Skin epidermis (tissue), 12 donors: ENCODE measurements at regions not wholly inside any gene's neighbourhood (a gene's known extent, or its start where the extent isn't known, plus 50 kb on each side); places are given as distances from the start of the nearest gene placed in this dataset.
"Not testable (repeated sequence)": the region's sequence is repeated elsewhere in the genome, so short reads cannot be mapped to it uniquely, and the experiment has no call there.

Source experiments
- H3K27ac ChIP-seq, 21 experiments: fragments of 200-600 bp; sonication (generic) in 11 of 21; one replicate each; pipeline ENCODE4 v1.5.0; 2020; ENCODE audit warnings: mild to moderate bottlenecking in 3 of 21, inconsistent platforms in 2 of 21, moderate library complexity in 2 of 21
- H3K4me3 ChIP-seq, 7 experiments: fragments of 200-600 bp; sonication (generic) in 2 of 7; one replicate each; pipeline ENCODE4 v1.5.0; 2020; ENCODE audit warnings: inconsistent platforms in 2 of 7, mild to moderate bottlenecking in 2 of 7, moderate library complexity in 1 of 7

GRCh38 chr10:125605167-125605566, 77.8 kb downstream of the TEX36 start:
- H3K4me3 ChIP-seq: no peak overlapping the region
- H3K27ac ChIP-seq: no peak overlapping the region

GRCh38 chr10:125602825-125603224, 80.1 kb downstream of the TEX36 start:
- Histone ChIP-seq H3K4me3 (no peak overlapping the region), H3K27ac (no peak overlapping the region)

GRCh38 chr10:125599194-125599593, 83.8 kb downstream of the TEX36 start:
- Histone ChIP-seq H3K27ac (no peak overlapping the region), H3K4me3 (no peak overlapping the region)

GRCh38 chr10:125595911-125596310, 87.1 kb downstream of the TEX36 start:
- Histone ChIP-seq H3K4me3 (no peak overlapping the region), H3K27ac (no peak overlapping the region)

GRCh38 chr10:125593644-125594043, 89.3 kb downstream of the TEX36 start:
- Histone ChIP-seq H3K4me3 (no peak overlapping the region), H3K27ac (no peak overlapping the region)

- Histone ChIP-seq H3K27ac (no peak overlapping the region), H3K4me3 (no peak overlapping the region)
These were observed 90.1 kb downstream of the TEX36 start for GRCh38 chr10:125592897-125593296.

GRCh38 chr10:125591886-125592285, 91.1 kb downstream of the TEX36 start:
- Histone ChIP-seq H3K4me3 (no peak overlapping the region), H3K27ac (no peak overlapping the region)

GRCh38 chr10:125588738-125589137, 94.2 kb downstream of the TEX36 start:
- not testable (repeated sequence) for H3K27ac ChIP-seq, H3K4me3 ChIP-seq

- Histone ChIP-seq H3K4me3 (no peak overlapping the region), H3K27ac (no peak overlapping the region)
These were observed 98.0 kb downstream of the TEX36 start for GRCh38 chr10:125584954-125585353.

GRCh38 chr10:125578658-125579315, 104.2 kb downstream of the TEX36 start:
- Histone ChIP-seq H3K4me3 (no peak overlapping the region), H3K27ac (no peak overlapping the region)

GRCh38 chr10:125575843-125576242, 107.1 kb downstream of the TEX36 start:
- H3K27ac ChIP-seq: no peak overlapping the region
- no peak overlapping the region for H3K4me3 ChIP-seq

GRCh38 chr10:125568156-125568555, 114.8 kb downstream of the TEX36 start:
- H3K4me3 ChIP-seq: no peak overlapping the region
- no peak overlapping the region for H3K27ac ChIP-seq

- Histone ChIP-seq H3K4me3 (no peak overlapping the region), H3K27ac (no peak overlapping the region)
These were observed 115.4 kb downstream of the TEX36 start for GRCh38 chr10:125567529-125567928.

GRCh38 chr10:125565046-125565445, 117.9 kb downstream of the TEX36 start:
- H3K4me3 ChIP-seq: no peak overlapping the region
- H3K27ac ChIP-seq: no peak overlapping the region

GRCh38 chr10:125564570-125564969, 118.4 kb downstream of the TEX36 start:
- Histone ChIP-seq H3K4me3 (no peak overlapping the region), H3K27ac (no peak overlapping the region)

GRCh38 chr10:125562737-125563136, 120.2 kb downstream of the TEX36 start:
- Histone ChIP-seq H3K27ac (no peak overlapping the region), H3K4me3 (no peak overlapping the region)

- Histone ChIP-seq H3K27ac (no peak overlapping the region), H3K4me3 (no peak overlapping the region)
These were observed 122.0 kb downstream of the TEX36 start for GRCh38 chr10:125560947-125561346.

GRCh38 chr10:125559210-125559609, 123.8 kb downstream of the TEX36 start:
- H3K27ac ChIP-seq: no peak overlapping the region

GRCh38 chr10:125557801-125558505, 125.0 kb downstream of the TEX36 start:
- H3K4me3 ChIP-seq: no peak overlapping the region
- H3K27ac ChIP-seq: no peak overlapping the region

More at GRCh38 chr10:125559210-125559609, 123.8 kb downstream of the TEX36 start:
- no peak overlapping the region for H3K4me3 ChIP-seq

GRCh38 chr10:125557311-125557710, 125.7 kb downstream of the TEX36 start:
- Histone ChIP-seq H3K27ac (no peak overlapping the region), H3K4me3 (no peak overlapping the region)

- Histone ChIP-seq H3K27ac (no peak overlapping the region), H3K4me3 (no peak overlapping the region)
These were observed 126.1 kb downstream of the TEX36 start for GRCh38 chr10:125556882-125557281.

- H3K4me3 ChIP-seq: no peak overlapping the region
These were observed 127.2 kb downstream of the TEX36 start for GRCh38 chr10:125555743-125556142.

More at GRCh38 chr10:125555743-125556142, 127.2 kb downstream of the TEX36 start:
- no peak overlapping the region for H3K27ac ChIP-seq
